Caco-2 (cell line): ENCODE measurements at regions not wholly inside any gene's neighbourhood (a gene's known extent, or its start where the extent isn't known, plus 50 kb on each side); places are given as distances from the start of the nearest gene placed in this dataset.

Experiments
- BruUV-seq: library from RNA; stranded (reverse); fragments of 400-500 nt; replicated peaks from 2 replicates; lab custom pipeline; 2021; lab: Mats Ljungman, UMichigan
- CTCF ChIA-PET: fragments of 300-600 bp; sonication (Branson Sonifier 250); formaldehyde crosslinking; loops from one replicate; lab custom pipeline; 2022; ENCODE audit warnings: antibody characterized with exemption; lab: Charles Lee
- POLR2A ChIA-PET: fragments of 300-600 bp; sonication (Branson Sonifier 250); formaldehyde crosslinking; loops from one replicate; lab custom pipeline; 2022; ENCODE audit warnings: antibody characterized with exemption; lab: Charles Lee
- DNase-seq, 2 experiments: peaks; one replicate each; pipeline versions ENCODE4 v3.0.0 to v3.0.0-alpha.2; 2020 to 2022
- H3K27me3 ChIP-seq: replicated peaks from 2 replicates; pipeline ENCODE4 v1.6.0; 2011; ENCODE audit warnings: low read length; ENCODE audit not compliant: control insufficient read depth, insufficient read depth
- H3K36me3 ChIP-seq: 2 replicates; pipeline ENCODE4 v1.5.1; 2011; ENCODE audit warnings: low read length; ENCODE audit not compliant: control insufficient read depth, insufficient read depth
- H3K4me1 ChIP-seq: fragments of 250-450 bp; sonication (Bioruptor Pico); 2 replicates; pipeline ENCODE4 v1.5.1; 2020; ENCODE audit warnings: mild to moderate bottlenecking
- H3K4me3 ChIP-seq: 2 replicates; pipeline ENCODE4 v1.5.1; 2011; ENCODE audit warnings: low read depth, mild to moderate bottlenecking, control low read depth, low read length
- H3K9me3 ChIP-seq: fragments of 250-450 bp; sonication (Bioruptor Pico); 2 replicates; pipeline ENCODE4 v1.5.1; 2020; ENCODE audit warnings: mild to moderate bottlenecking, moderate library complexity
- H3K27ac Mint-ChIP-seq: one replicate; pipeline ENCODE4 v1.8.0; 2022; ENCODE audit warnings: mixed read lengths; ENCODE audit not compliant: unreplicated experiment
- H3K27me3 Mint-ChIP-seq: one replicate; pipeline ENCODE4 v1.8.0; 2022; ENCODE audit warnings: mixed read lengths; ENCODE audit not compliant: insufficient read depth, unreplicated experiment
- H3K36me3 Mint-ChIP-seq: one replicate; pipeline ENCODE4 v1.8.0; 2022; ENCODE audit warnings: mild to moderate bottlenecking, mixed read lengths; ENCODE audit not compliant: insufficient read depth, unreplicated experiment
- H3K4me1 Mint-ChIP-seq: one replicate; pipeline ENCODE4 v1.8.0; 2022; ENCODE audit warnings: low read depth, mixed read lengths; ENCODE audit not compliant: unreplicated experiment
- H3K4me3 Mint-ChIP-seq: one replicate; pipeline ENCODE4 v1.8.0; 2022; ENCODE audit warnings: mild to moderate bottlenecking, moderate library complexity, mixed read lengths; ENCODE audit not compliant: unreplicated experiment
- H3K9me3 Mint-ChIP-seq: one replicate; pipeline ENCODE4 v1.8.0; 2022; ENCODE audit warnings: mixed read lengths; ENCODE audit not compliant: unreplicated experiment
- CTCF ChIP-seq, 2 experiments: fragments of 200-600 bp in 1 of 2; IDR thresholded peaks; 1 replicate in 1 of 2; 2 replicates in 1 of 2; pipeline versions ENCODE4 v1.5.1 to v1.8.0; 2011 to 2022; ENCODE audit warnings: antibody characterized with exemption in 1 of 2, control low read depth in 1 of 2, inconsistent platforms in 1 of 2, low read depth in 1 of 2, low read length in 1 of 2, mild to moderate bottlenecking in 1 of 2, moderate library complexity in 1 of 2; ENCODE audit not compliant: insufficient read depth in 1 of 2, severe bottlenecking in 1 of 2, unreplicated experiment in 1 of 2
- intact Hi-C: fragments of 100-400 bp; cut with micrococcal nuclease; formaldehyde crosslinking; loops from one replicate; pipeline ENCODE4 v1.10.0; 2022; ENCODE audit not compliant: unreplicated experiment

- Mint-ChIP-seq H3K4me1 (no peaks in the 10 kb centered on the region), H3K9me3 (no peaks in the 10 kb centered on the region), H3K27ac (no peak overlapping the region), H3K36me3 (no peaks in the 10 kb centered on the region), H3K27me3 (peaks cover 3% of the 10 kb centered on the region), H3K4me3 (no peak overlapping the region)
- ChIA-PET POLR2A (no interaction called here), CTCF (no interaction called here)
- no peaks in the 10 kb centered on the region for H3K27me3 ChIP-seq
- intact Hi-C loops: no loop called here
- DNase-seq: no peak
- no TSS peak for BruUV-seq
- H3K9me3 ChIP-seq: no peaks in the 10 kb centered on the region
- H3K36me3 ChIP-seq: no peaks in the 10 kb centered on the region
- no peaks in the 10 kb centered on the region for H3K4me1 ChIP-seq
- TF ChIP-seq CTCF (IDR thresholded peaks at IDR 0.05; ENCODE audit: insufficient read depth in 1 of 2, low read depth in 1 of 2, low read length in 1 of 2, severe bottlenecking in 1 of 2, unreplicated experiment in 1 of 2): no peak
- no peak overlapping the region for H3K4me3 ChIP-seq
Observed at GRCh38 chr1:192045131-192045530, 113.1 kb upstream of the RGS18 start.

- CTCF ChIA-PET: no interaction called here
- intact Hi-C loops: no loop called here
- H3K9me3 Mint-ChIP-seq: no peaks in the 10 kb centered on the region
Observed at GRCh38 chr1:192053531-192053971, 104.7 kb upstream of the RGS18 start.

DNA sequence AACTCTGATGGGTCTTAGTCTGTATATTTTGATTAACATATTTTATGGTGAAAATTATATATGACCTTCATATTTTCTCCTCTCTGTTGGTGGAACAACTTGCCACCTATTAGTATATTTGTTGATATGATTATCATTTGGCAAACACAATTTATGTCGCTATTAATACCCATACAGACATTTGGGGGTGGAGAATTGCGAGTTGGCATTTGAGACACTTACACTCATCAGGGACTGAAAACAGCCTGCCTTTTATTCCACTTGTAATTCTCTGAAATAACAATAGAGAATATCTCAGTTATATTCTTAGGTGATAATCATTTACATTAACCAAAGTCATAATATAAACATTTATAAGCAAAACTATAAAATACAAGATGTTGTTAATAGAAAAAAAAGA lies 100.5 kb upstream of the RGS18 start:
- H3K36me3 ChIP-seq: no peaks in the 10 kb centered on the region
- no peak overlapping the region for H3K4me3 ChIP-seq
- Mint-ChIP-seq H3K27ac (no peak overlapping the region), H3K36me3 (no peaks in the 10 kb centered on the region), H3K4me1 (no peaks in the 10 kb centered on the region), H3K9me3 (no peaks in the 10 kb centered on the region), H3K4me3 (no peak overlapping the region), H3K27me3 (peaks cover 1% of the 10 kb centered on the region)
- no peak for DNase-seq
- H3K4me1 ChIP-seq: peaks cover 10% of the 10 kb centered on the region; the same call in 1 of the 2 replicates
- no peak for TF ChIP-seq CTCF (IDR thresholded peaks at IDR 0.05; ENCODE audit: insufficient read depth in 1 of 2, low read depth in 1 of 2, low read length in 1 of 2, severe bottlenecking in 1 of 2, unreplicated experiment in 1 of 2)
- POLR2A ChIA-PET: no interaction called here
- CTCF ChIA-PET: no interaction called here
- H3K9me3 ChIP-seq: no peaks in the 10 kb centered on the region
- H3K27me3 ChIP-seq: no peaks in the 10 kb centered on the region
- no TSS peak for BruUV-seq
- intact Hi-C loops: no loop called here

More at GRCh38 chr1:192053531-192053971, 104.7 kb upstream of the RGS18 start:
- POLR2A ChIA-PET: no interaction called here
- Mint-ChIP-seq H3K4me1 (no peaks in the 10 kb centered on the region), H3K4me3 (no peak overlapping the region), H3K27ac (no peak overlapping the region), H3K36me3 (no peaks in the 10 kb centered on the region), H3K27me3 (peaks cover 5% of the 10 kb centered on the region)
- Histone ChIP-seq H3K4me3 (no peak overlapping the region), H3K9me3 (no peaks in the 10 kb centered on the region), H3K27me3 (no peaks in the 10 kb centered on the region), H3K4me1 (no peaks in the 10 kb centered on the region), H3K36me3 (no peaks in the 10 kb centered on the region)
- no peak for DNase-seq
- no TSS peak for BruUV-seq
- no peak for TF ChIP-seq CTCF (IDR thresholded peaks at IDR 0.05; ENCODE audit: insufficient read depth in 1 of 2, low read depth in 1 of 2, low read length in 1 of 2, severe bottlenecking in 1 of 2, unreplicated experiment in 1 of 2)
